H1 (cell line): ENCODE measurements at regions not wholly inside any gene's neighbourhood (a gene's known extent, or its start where the extent isn't known, plus 50 kb on each side); places are given as distances from the start of the nearest gene placed in this dataset.

Source experiments
- CTCF ChIA-PET: fragments of 300-600 bp; sonication (Branson Sonifier 250); formaldehyde crosslinking; loops from one replicate; lab custom pipeline; 2021; ENCODE audit not compliant: partially characterized antibody; lab: Charles Lee
- POLR2A ChIA-PET: fragments of 300-600 bp; sonication (Branson Sonifier 250); formaldehyde crosslinking; loops from one replicate; lab custom pipeline; 2021; ENCODE audit warnings: inconsistent platforms; ENCODE audit not compliant: partially characterized antibody; lab: Charles Lee
- DNase-seq, 2 experiments: peaks; one replicate each; pipeline versions ENCODE4 v3.0.0 to v3.0.0-alpha.2; 2010 to 2022; ENCODE audit warnings: low spot score in 2 of 2, low read depth in 1 of 2, mixed read lengths in 1 of 2
- FAIRE-seq: peaks from 2 replicates; lab custom pipeline; 2011; peaks lifted over from hg19 to GRCh38; lab: Jason Lieb, UNC
- H2AFZ ChIP-seq: 2 replicates; pipeline ENCODE4 v1.8.1; 2012; ENCODE audit warnings: low read length, inconsistent platforms
- H2AK5ac ChIP-seq: 2 replicates; pipeline ENCODE4 v1.6.1; 2013; ENCODE audit warnings: low read depth, low read length
- H2BK120ac ChIP-seq: replicated peaks from 2 replicates; pipeline ENCODE3; 2013; ENCODE audit warnings: low read depth, low read length, inconsistent platforms
- H2BK12ac ChIP-seq: 2 replicates; pipeline ENCODE4 v1.6.1; 2013; ENCODE audit warnings: low read depth, low read length
- H2BK15ac ChIP-seq: 2 replicates; pipeline ENCODE4 v1.6.1; 2013; ENCODE audit warnings: low read length
- H2BK20ac ChIP-seq: 2 replicates; pipeline ENCODE4 v1.6.1; 2013; ENCODE audit warnings: low read length
- H2BK5ac ChIP-seq: 2 replicates; pipeline ENCODE4 v1.6.1; 2013; ENCODE audit warnings: low read depth, low read length
- H3K14ac ChIP-seq: 2 replicates; pipeline ENCODE4 v1.6.1; 2013; ENCODE audit warnings: inconsistent platforms; ENCODE audit not compliant: insufficient read length
- H3K18ac ChIP-seq: 2 replicates; pipeline ENCODE4 v1.6.1; 2013; ENCODE audit warnings: low read length; ENCODE audit errors: extremely low read depth
- H3K23ac ChIP-seq: 2 replicates; pipeline ENCODE4 v1.6.1; 2013; ENCODE audit warnings: inconsistent platforms; ENCODE audit not compliant: insufficient read length
- H3K23me2 ChIP-seq: 2 replicates; pipeline ENCODE4 v1.6.1; 2013; ENCODE audit warnings: low read depth, low read length
- H3K27ac ChIP-seq: 2 replicates; pipeline ENCODE4 v1.6.1; 2011; ENCODE audit warnings: low read depth, low read length, inconsistent platforms
- H3K27me3 ChIP-seq, 4 experiments: replicated peaks in 1 of 4; 1 replicate in 1 of 4; 2 replicates in 3 of 4; pipeline versions ENCODE4 v1.6.1 to v1.8.1; 2011 to 2013; ENCODE audit warnings: low read length in 3 of 4, mild to moderate bottlenecking in 3 of 4, inconsistent platforms in 2 of 4, mixed read lengths in 2 of 4, moderate library complexity in 1 of 4; ENCODE audit not compliant: control insufficient read depth in 3 of 4, insufficient read depth in 3 of 4; ENCODE audit errors: extremely low read depth in 1 of 4
- H3K36me3 ChIP-seq, 4 experiments: 2 replicates each; pipeline versions ENCODE4 v1.6.1 to v1.8.1; 2011 to 2013; ENCODE audit warnings: mild to moderate bottlenecking in 4 of 4, low read length in 3 of 4, moderate library complexity in 2 of 4, control low read depth in 1 of 4, inconsistent platforms in 1 of 4; ENCODE audit not compliant: insufficient read depth in 4 of 4, control insufficient read depth in 2 of 4
- H3K4ac ChIP-seq: replicated peaks from 2 replicates; pipeline ENCODE3; 2013; ENCODE audit warnings: low read length, low read depth, mixed read lengths, inconsistent platforms; ENCODE audit not compliant: insufficient read length
- H3K4me1 ChIP-seq, 4 experiments: replicated peaks in 1 of 4; 1 replicate in 1 of 4; 2 replicates in 3 of 4; pipeline versions ENCODE4 v1.6.1 to v1.8.1; 2011 to 2013; ENCODE audit warnings: low read length in 3 of 4, inconsistent platforms in 2 of 4, mixed read lengths in 1 of 4; ENCODE audit not compliant: insufficient read depth in 4 of 4, control insufficient read depth in 3 of 4
- H3K4me2 ChIP-seq, 2 experiments: 2 replicates each; pipeline versions ENCODE4 v1.6.1 to v1.8.1; 2011 to 2013; ENCODE audit warnings: low read depth in 2 of 2, low read length in 2 of 2, control low read depth in 1 of 2, inconsistent platforms in 1 of 2, mild to moderate bottlenecking in 1 of 2; ENCODE audit not compliant: insufficient read depth in 1 of 2
- H3K4me3 ChIP-seq, 4 experiments: fragments of 200-600, 300-600 bp in 1 of 4; sonication (generic), shearing (Covaris generic), sonication (Bioruptor Twin) in 1 of 4; 2 replicates each; pipeline versions ENCODE4 v1.5.1 to v1.8.1; 2011 to 2016; ENCODE audit warnings: low read length in 4 of 4, low read depth in 3 of 4, control low read depth in 2 of 4, inconsistent platforms in 2 of 4, mild to moderate bottlenecking in 2 of 4, mixed read lengths in 1 of 4, moderate library complexity in 1 of 4; ENCODE audit not compliant: insufficient read depth in 2 of 4; ENCODE audit errors: extremely low read depth in 1 of 4
- H3K56ac ChIP-seq: replicated peaks from 2 replicates; pipeline ENCODE3; 2013; ENCODE audit warnings: low read depth, mild to moderate bottlenecking, mixed read lengths, low read length, inconsistent platforms; ENCODE audit not compliant: insufficient read length
- H3K79me1 ChIP-seq: 2 replicates; pipeline ENCODE4 v1.6.1; 2013; ENCODE audit warnings: low read depth, low read length, control low read depth
- H3K79me2 ChIP-seq, 2 experiments: 2 replicates each; pipeline versions ENCODE4 v1.6.1 to v1.8.1; 2012 to 2013; ENCODE audit warnings: low read length in 2 of 2, mild to moderate bottlenecking in 2 of 2, inconsistent platforms in 1 of 2; ENCODE audit not compliant: insufficient read depth in 2 of 2, control insufficient read depth in 1 of 2
- H3K9ac ChIP-seq, 4 experiments: replicated peaks in 1 of 4; 1 replicate in 1 of 4; 2 replicates in 3 of 4; pipeline versions ENCODE4 v1.6.1 to v1.8.1; 2011 to 2013; ENCODE audit warnings: low read depth in 3 of 4, low read length in 3 of 4, control low read depth in 2 of 4, mild to moderate bottlenecking in 2 of 4, moderate library complexity in 2 of 4, inconsistent platforms in 1 of 4; ENCODE audit errors: extremely low read depth in 1 of 4
- H3K9me3 ChIP-seq, 2 experiments: 2 replicates each; pipeline versions ENCODE4 v1.6.1 to v1.8.1; 2012 to 2013; ENCODE audit warnings: mild to moderate bottlenecking in 2 of 2, moderate library complexity in 2 of 2, control low read depth in 1 of 2, inconsistent platforms in 1 of 2, low read depth in 1 of 2, low read length in 1 of 2, mixed read lengths in 1 of 2; ENCODE audit not compliant: insufficient read depth in 2 of 2
- H4K20me1 ChIP-seq, 2 experiments: replicated peaks in 1 of 2; 2 replicates each; pipeline versions ENCODE3 to v1.8.1; 2011 to 2013; ENCODE audit warnings: inconsistent platforms in 2 of 2, low read length in 2 of 2, mild to moderate bottlenecking in 1 of 2; ENCODE audit not compliant: insufficient read depth in 2 of 2, control insufficient read depth in 1 of 2
- H4K5ac ChIP-seq: 2 replicates; pipeline ENCODE4 v1.6.1; 2013; ENCODE audit warnings: low read length, low read depth, mixed read lengths, inconsistent platforms; ENCODE audit not compliant: insufficient read length
- H4K8ac ChIP-seq: 2 replicates; pipeline ENCODE4 v1.8.0; 2013; ENCODE audit warnings: mild to moderate bottlenecking, moderate library complexity, low read length, inconsistent platforms; ENCODE audit not compliant: insufficient read depth; ENCODE audit errors: extremely low read depth
- H4K91ac ChIP-seq: replicated peaks from 2 replicates; pipeline ENCODE3; 2013; ENCODE audit warnings: low read length, mixed read lengths, inconsistent platforms; ENCODE audit not compliant: insufficient read length
- CBX8 ChIP-seq: fragments of 300-800, 300-1000 bp; sonication (generic); IDR thresholded peaks from 2 replicates; pipeline ENCODE4 v1.7.1; 2016; ENCODE audit warnings: low read depth, low read length, borderline replicate concordance
- GABPA ChIP-seq: IDR thresholded peaks from 2 replicates; pipeline ENCODE4 v1.6.1; 2011; ENCODE audit warnings: mild to moderate bottlenecking, low read length, moderate library complexity, borderline replicate concordance; ENCODE audit not compliant: insufficient read depth
- GTF2F1 ChIP-seq: IDR thresholded peaks from 2 replicates; pipeline ENCODE4 v1.6.1; 2012; ENCODE audit warnings: low read depth, low read length, improper control_type of control experiment, borderline replicate concordance
- POLR2A ChIP-seq, 2 experiments: IDR thresholded peaks; 1 replicate in 1 of 2; 2 replicates in 1 of 2; pipeline ENCODE4 v1.6.1; 2011; ENCODE audit warnings: low read depth in 2 of 2, low read length in 2 of 2, mild to moderate bottlenecking in 2 of 2; ENCODE audit errors: control extremely low read depth in 1 of 2
- RAD21 ChIP-seq, 2 experiments: IDR thresholded peaks in 1 of 2; conservative IDR thresholded peaks in 1 of 2; 2 replicates each; pipeline ENCODE4 v1.6.1; 2011; ENCODE audit warnings: low read depth in 2 of 2, low read length in 2 of 2, improper control_type of control experiment in 1 of 2, inconsistent platforms in 1 of 2, mild to moderate bottlenecking in 1 of 2, moderate library complexity in 1 of 2
- ZNF274 ChIP-seq: IDR thresholded peaks from 2 replicates; pipeline ENCODE4 v1.7.0; 2012; ENCODE audit warnings: low read length, borderline replicate concordance; ENCODE audit errors: extremely low read depth
- WGBS, 2 experiments: shearing (Covaris generic) in 1 of 2; methylation state at CpG; one replicate each; pipeline versions ENCODE4 v1.1.6 to v1.1.7; 2013 to 2015; ENCODE audit warnings: low lambda C conversion rate in 2 of 2, mixed read lengths in 2 of 2, inconsistent platforms in 1 of 2, low coverage in 1 of 2, missing lambda C conversion rate in 1 of 2; ENCODE audit not compliant: insufficient replicate concordance in 2 of 2, insufficient coverage in 1 of 2, insufficient read length in 1 of 2; ENCODE audit errors: extremely low coverage in 1 of 2, missing lambda C conversion rate in 1 of 2; 5-methylcytosine and 5-hydroxymethylcytosine counted together

- no peak for FAIRE-seq
- Histone ChIP-seq H2BK20ac (no peak overlapping the region), H3K23ac (no peak overlapping the region), H4K5ac (no peak overlapping the region), H3K4me3 (no peak overlapping the region), H3K4ac (no peak overlapping the region), H2BK15ac (no peak overlapping the region), H3K27me3 (no peaks in the 10 kb centered on the region), H3K23me2 (no peaks in the 10 kb centered on the region; the same call in 1 of the 2 replicates), H4K91ac (no peak overlapping the region), H2BK120ac (no peak overlapping the region), H3K9me3 (no peaks in the 10 kb centered on the region; a peak in 1 of 4 replicates), H2BK5ac (no peak overlapping the region), H2BK12ac (no peak overlapping the region), H3K14ac (no peak overlapping the region), H3K27ac (no peak overlapping the region), H3K79me1 (no peaks in the 10 kb centered on the region; the same call in 1 of the 2 replicates), H4K20me1 (peaks cover 0 to 2% of the 10 kb centered on the region in 2 experiments), H3K4me1 (peaks cover 0 to 6% (median under 1%) of the 10 kb centered on the region in 4 experiments; a peak in 1 of 7 replicates), H3K79me2 (no peaks in the 10 kb centered on the region), H2AFZ (no peak overlapping the region), H3K18ac (no peak overlapping the region), H3K36me3 (no peaks in the 10 kb centered on the region), H4K8ac (no peak overlapping the region), H3K4me2 (no peak overlapping the region), H3K9ac (no peak overlapping the region), H2AK5ac (no peak overlapping the region), H3K56ac (no peak overlapping the region)
- ChIA-PET POLR2A (interaction anchor here (0.7 kb wide), 1 partner anchor 12 kb away, joined by 3 read pairs; no protein-coding TSS in a partner anchor), CTCF (interaction anchor here (0.6 to 5.8 kb wide), 21 partner anchors 8 to 283 kb away, joined by 3 to 43 read pairs (median 4); no protein-coding TSS in a partner anchor)
- no peak for DNase-seq
- TF ChIP-seq ZNF274, result no peak
- no peak for TF ChIP-seq CBX8
- TF ChIP-seq RAD21 (IDR thresholded peaks at IDR 0.05 in 1 of 2, conservative IDR thresholded peaks at IDR 0.05 in 1 of 2; ENCODE audit: low read depth in 2 of 2, low read length in 2 of 2), result no peak
- TF ChIP-seq GABPA, result no peak
- no peak for TF ChIP-seq GTF2F1
- no peak for TF ChIP-seq POLR2A (IDR thresholded peaks at IDR 0.05; ENCODE audit: control extremely low read depth in 1 of 2, low read depth in 2 of 2, low read length in 2 of 2)
- 89% methylated on average over 1 of the region's 1 CpG; no CpG with 5 or more reads in 1 of the 2 experiments for whole genome bisulfite sequencing, 2 experiments
Measured at GRCh38 chr3:69441040-69441439, 55.2 kb upstream of the FRMD4B start.
